ENCODE measurements at regions not wholly inside any gene's neighbourhood (a gene's known extent, or its start where the extent isn't known, plus 50 kb on each side); places are given as distances from the start of the nearest gene placed in this dataset.
"Not testable (repeated sequence)": the region's sequence is repeated elsewhere in the genome, so short reads cannot be mapped to it uniquely, and the experiment has no call there.

- no peak for DNase-seq (ENCODE audit: low read depth in 2 of 3, low spot score in 1 of 3)
Observed at GRCh38 chr19:28014615-28015405, 1198.1 kb downstream of the UQCRFS1 start.

GRCh38 chr19:28012361-28012760, 1200.6 kb downstream of the UQCRFS1 start:
- DNase-seq (ENCODE audit: low read depth in 2 of 3, low spot score in 1 of 3), result no peak

GRCh38 chr19:28010656-28011055, 1202.3 kb downstream of the UQCRFS1 start:
- DNase-seq (ENCODE audit: low read depth in 2 of 3, low spot score in 1 of 3), result no peak

GRCh38 chr19:28009696-28010095, 1203.3 kb downstream of the UQCRFS1 start:
- DNase-seq (ENCODE audit: low read depth in 2 of 3, low spot score in 1 of 3), result no peak

DNA sequence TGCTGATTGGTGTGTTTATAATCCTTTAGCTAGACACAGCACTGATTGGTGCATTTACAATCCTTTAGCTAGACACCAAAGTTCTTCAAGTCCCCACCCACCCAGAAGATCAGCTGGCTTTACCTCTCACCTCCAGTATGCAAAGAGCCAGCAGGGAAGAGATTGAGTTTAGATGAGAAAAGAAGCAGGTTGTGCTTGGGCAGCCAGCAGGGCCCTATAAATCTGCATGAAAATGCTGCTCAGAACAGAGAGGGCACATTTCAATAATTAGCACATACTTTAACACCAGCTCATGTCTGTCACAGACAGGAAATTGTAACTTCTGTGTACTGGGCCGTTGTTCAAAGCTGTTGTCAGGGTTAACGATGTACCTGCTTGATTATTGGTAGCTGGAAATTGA, 1204.3 kb downstream of the UQCRFS1 start:
- DNase-seq (ENCODE audit: low read depth in 2 of 3, low spot score in 1 of 3), result no peak

GRCh38 chr19:28003543-28003942, 1209.4 kb downstream of the UQCRFS1 start:
- no peak for DNase-seq (ENCODE audit: low read depth in 2 of 3, low spot score in 1 of 3)

DNA sequence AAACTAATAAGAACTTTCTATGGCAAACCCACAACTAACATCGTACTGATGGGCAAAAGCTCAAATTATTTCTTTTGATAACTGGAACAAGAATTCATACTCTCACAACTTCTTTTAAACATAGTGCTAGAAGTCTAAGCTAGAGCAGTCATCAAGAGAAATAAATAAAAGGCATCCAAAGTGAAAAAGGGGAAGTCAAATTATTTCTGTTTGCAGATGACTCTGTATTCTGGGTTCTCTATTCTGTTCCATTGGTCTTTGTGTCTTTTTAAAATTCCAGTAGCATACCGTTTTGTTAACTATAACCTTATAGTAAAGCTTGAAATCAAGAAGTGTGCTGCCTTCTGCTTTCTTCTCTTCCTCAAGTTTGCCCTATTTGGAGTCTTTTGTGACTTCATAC, 1215.9 kb downstream of the UQCRFS1 start:
- no peak for DNase-seq (ENCODE audit: low read depth in 2 of 3, low spot score in 1 of 3)

DNA sequence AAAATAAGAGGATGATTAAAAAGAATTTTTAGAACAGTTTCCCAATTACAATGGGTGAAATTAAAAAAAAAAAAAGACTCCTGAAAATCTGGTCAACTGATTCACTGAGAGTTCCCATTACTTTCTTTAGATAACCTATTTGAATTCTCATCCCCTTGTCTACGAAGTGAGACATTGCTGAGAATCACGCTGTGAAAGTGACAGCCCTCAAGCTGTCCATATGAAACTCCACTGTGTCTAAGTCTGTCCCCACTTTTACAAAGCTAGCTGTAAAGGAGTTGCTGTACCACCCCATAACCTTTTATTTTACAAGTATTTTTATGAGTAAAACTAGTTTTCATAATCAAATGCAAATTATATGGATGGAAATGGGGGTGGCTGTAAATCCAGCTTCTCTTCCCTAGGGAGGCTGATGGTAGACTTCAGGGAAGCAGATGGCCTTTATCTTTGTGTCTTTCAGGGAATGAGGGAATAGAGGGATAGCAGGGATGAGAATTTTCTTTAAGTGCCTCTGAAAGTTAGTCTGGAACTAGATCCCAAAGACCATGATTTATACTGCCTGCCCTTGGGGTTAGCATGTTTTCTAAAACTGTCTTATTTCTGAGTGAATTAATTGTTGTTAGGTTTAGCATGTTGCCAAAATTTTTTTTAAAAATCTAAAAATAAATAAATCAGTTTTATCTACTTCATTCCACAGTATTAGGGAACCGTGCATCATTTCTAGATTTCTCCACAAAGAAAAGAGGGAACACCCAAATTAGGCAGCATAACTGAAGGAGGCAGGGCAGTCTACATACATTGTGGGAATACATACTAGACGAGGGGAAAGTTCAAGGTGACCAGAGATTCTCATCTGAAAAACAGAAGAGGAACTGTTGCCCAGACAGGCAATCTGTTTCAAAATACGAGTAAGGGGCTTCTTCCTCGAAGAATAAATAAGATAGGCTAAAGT, 1219.1 kb downstream of the UQCRFS1 start:
- no peak for DNase-seq (ENCODE audit: low read depth in 2 of 3, low spot score in 1 of 3)

DNA sequence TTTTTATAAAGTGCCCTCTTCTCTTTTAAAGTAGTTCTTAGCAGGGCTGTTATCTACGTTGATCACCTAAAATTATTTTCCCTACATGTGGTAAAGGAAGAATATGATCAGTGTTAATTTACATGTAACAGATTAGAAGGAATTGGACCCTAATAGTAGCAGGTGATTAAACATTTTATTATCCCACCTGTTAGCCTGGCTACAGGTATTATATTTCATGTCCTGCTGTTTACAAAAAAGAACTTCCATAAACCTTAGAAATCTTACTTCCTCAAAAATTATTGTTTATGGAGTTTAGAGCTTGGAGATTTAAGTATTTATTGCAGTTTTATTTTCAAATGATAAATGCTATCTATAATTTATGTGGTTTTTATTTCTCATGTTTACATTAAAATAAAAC, 1226.7 kb downstream of the UQCRFS1 start:
- no peak for DNase-seq (ENCODE audit: low read depth in 2 of 3, low spot score in 1 of 3)

GRCh38 chr19:27975419-27976005, 1237.4 kb downstream of the UQCRFS1 start:
- no peak for DNase-seq (ENCODE audit: low read depth in 2 of 3, low spot score in 1 of 3)

GRCh38 chr19:27974082-27974513, 1238.9 kb downstream of the UQCRFS1 start:
- no peak for DNase-seq (ENCODE audit: low read depth in 2 of 3, low spot score in 1 of 3)

DNA sequence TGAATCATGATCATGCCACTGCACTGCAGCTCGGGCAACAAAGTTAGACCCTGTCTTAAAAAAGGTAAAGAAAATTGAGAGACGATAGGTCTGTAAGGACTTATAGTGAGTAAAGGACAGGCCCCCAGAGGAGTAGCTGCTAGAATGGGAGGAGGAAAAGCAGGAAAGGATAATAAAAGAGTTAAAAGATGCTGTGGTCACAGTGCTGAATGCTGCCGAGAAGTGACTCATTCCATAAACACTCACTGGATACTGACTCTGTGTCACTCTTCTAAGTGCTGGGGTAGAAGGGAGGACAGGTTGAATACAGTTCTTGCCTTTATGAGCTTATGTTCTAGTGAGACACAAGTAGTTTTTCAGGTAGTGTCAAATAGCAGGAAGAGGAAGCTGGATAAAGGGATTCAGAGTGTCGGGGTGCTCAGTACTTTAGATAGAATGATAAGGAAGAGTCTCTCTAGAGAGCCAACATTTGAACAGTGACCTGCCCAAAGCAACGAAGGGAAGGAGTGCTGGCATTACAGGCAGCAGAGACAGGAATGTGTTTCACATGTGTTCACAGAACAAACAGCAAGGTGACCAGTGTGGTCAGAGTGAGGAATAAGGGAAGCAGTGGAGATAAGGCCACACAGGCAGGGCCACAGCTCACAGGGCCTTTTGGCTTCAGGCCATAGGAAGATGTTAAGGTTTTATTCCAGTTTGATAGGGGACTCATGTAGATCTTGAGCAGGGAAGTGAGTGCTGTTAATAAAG, 1240.5 kb downstream of the UQCRFS1 start:
- no peak for DNase-seq (ENCODE audit: low read depth in 2 of 3, low spot score in 1 of 3)

- no peak for DNase-seq (ENCODE audit: low read depth in 2 of 3, low spot score in 1 of 3)
Observed at GRCh38 chr19:27971869-27972268, 1241.1 kb downstream of the UQCRFS1 start.

DNA sequence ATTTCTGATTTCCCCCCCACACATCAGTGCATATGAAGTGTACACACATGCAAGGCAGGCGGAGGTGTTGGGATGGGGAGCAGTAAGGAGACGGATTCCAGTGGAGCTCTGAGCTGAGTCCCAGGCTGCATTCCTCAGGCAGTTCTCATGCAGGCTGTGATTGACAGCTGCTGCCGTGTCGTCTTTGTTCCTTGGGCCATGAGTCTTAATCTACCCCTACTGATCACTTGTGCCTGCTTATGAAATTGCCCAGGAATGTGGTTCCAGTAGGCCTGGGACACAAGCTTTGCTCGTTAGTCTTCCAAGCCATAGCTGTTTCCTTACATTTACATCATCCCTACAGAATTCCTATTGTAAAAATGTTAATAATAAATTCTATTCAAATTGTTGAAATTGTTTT, 1241.9 kb downstream of the UQCRFS1 start:
- DNase-seq (ENCODE audit: low read depth in 2 of 3, low spot score in 1 of 3), result no peak

DNA sequence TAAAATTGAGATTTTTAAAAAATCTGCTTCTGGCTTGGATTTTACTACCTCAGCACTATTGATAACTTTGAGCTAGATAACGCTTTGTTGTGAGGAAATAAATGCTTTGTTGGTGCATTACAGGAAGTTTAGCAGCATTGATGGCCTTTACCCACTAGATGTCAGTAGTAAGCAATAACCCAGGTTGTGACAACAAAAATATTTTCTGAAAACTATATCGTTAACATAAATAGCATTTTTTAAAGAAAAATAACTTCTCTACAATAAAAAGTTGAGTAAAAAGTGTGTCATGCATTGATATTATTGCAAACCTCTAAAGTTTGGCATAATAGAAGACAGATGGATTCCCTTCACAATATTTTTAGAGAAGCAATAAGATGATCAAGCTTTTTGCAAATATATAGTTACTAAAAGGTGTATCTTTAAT, 1246.5 kb downstream of the UQCRFS1 start:
- DNase-seq (ENCODE audit: low read depth in 2 of 3, low spot score in 1 of 3), result no peak

DNA sequence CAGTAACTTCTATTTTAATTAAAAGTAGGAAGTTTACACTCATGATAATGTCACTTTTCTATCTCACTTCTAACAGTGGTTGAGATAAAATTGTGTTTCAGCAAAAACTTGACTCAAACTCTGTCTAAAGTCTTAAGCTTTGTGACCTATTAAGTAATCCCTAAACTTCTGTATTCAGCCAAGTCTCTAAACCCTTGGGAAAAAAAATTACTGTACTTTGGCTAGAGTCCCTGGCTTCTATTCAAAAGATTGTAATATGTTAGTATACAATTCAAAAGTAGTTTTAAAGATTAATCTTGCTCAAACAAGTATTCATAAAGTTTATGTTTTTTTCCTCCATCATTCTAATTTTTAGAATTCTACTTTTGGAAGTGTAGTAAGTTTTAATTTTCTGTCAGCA, 1248.8 kb downstream of the UQCRFS1 start:
- DNase-seq (ENCODE audit: low read depth in 2 of 3, low spot score in 1 of 3), result no peak

GRCh38 chr19:27962264-27962663, 1250.7 kb downstream of the UQCRFS1 start:
- no peak for DNase-seq (ENCODE audit: low read depth in 2 of 3, low spot score in 1 of 3)

DNA sequence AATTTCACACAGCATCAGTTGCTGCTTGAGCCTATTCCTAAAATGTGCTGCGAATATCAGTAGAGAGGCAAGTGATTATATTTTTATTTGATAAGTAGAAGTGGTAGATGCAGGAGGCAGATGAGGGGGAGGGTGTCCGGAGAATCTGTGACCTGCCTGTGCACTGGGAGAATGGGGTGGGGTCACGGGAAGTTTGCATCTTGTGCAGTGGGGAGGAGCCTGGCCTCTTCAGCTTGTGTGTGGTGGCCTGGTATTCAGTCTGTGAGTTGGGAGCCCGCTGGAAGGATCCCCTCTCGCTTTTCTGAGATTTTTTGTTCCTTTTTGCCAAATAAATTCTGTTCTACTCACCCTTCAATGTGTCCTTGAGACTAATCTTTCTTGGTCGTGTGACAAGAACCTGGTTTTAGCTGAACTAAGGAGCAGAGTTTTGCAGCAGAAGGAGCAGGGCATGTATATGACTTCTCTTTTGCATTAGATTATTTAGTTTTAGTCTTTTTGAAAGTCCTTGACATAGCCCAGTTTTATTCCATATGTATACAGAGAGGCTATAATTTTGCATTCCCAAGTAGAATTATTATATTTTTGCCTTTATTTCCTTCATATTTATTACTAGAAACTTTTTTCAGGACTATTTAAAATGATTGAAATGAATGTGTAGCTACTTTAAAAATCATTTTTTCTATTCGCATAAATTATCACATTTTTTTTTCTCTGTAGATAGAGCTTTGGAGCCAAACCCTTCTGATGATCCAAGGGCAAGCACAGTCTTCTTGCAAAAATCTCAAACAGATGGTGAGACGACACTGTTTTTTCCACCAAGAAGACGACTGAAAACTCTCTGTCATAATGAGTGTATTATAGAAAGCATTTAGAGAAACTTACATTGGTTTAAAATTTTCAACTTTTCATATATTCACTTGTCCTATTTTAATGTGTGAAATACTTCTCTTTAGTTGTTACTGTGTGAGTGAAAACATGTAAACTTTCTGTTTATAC, 1257.2 kb downstream of the UQCRFS1 start:
- no peak for DNase-seq (ENCODE audit: low read depth in 2 of 3, low spot score in 1 of 3)

DNA sequence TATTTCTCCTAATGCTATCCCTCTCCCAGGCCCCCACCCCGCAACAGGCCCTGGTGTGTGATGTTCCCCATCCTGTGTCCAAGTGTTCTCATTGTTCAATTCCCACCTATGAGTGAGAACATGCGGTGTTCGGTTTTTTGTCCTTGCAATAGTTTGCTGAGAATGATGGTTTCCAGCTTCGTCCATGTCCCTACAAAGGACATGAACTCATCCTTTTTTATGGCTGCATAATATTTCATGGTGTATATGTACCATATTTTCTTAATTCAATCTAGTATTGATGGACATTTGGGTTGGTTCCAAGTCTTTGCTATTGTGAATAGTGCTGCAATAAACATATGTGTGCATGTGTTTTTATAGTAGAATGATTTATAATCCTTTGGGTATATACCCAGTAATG, 1270.3 kb downstream of the UQCRFS1 start:
- not testable (repeated sequence) for DNase-seq (ENCODE audit: low read depth in 2 of 3, low spot score in 1 of 3)

DNA sequence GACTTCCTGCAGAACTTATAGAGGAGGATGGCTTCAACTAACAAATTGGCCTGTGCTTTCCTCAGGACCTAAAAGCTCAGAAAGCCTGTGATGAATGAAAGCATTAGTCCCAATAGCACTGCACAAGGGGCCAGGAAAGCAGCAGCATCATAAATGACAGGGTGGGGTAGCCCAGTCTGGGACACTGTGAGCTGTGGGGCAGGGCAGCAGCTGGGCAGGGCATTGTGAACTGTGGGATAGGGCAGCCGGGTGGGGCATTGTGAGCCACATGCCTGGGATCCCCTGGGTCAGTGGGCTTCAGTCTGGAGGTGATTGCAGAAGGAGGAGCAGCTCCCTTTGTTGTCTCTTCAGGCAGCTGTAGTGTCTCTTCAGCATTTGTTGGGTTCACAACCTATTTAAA, 1276.8 kb downstream of the UQCRFS1 start:
- DNase-seq (ENCODE audit: low read depth in 2 of 3, low spot score in 1 of 3), result no peak

Data from stimulated activated CD4-positive, alpha-beta T cell treated with anti-CD3 and anti-CD28 coated beads, Interleukin-12 subunit alpha, Interleukin-12 subunit beta, amount 100 ng/mL, for 48 hours (primary cell).